ENCODE measurements at regions not wholly inside any gene's neighbourhood (a gene's known extent, or its start where the extent isn't known, plus 50 kb on each side); places are given as distances from the start of the nearest gene placed in this dataset.
"Not testable (repeated sequence)": the region's sequence is repeated elsewhere in the genome, so short reads cannot be mapped to it uniquely, and the experiment has no call there.

GRCh38 chr6:141877275-141877983 is 255.3 kb upstream of the GJE1 start:
- no peak for DNase-seq (ENCODE audit: low read depth)

- DNase-seq (ENCODE audit: low read depth): peak; percentile 77
Measured at GRCh38 chr6:141874930-141875602, 257.7 kb upstream of the GJE1 start.

DNA sequence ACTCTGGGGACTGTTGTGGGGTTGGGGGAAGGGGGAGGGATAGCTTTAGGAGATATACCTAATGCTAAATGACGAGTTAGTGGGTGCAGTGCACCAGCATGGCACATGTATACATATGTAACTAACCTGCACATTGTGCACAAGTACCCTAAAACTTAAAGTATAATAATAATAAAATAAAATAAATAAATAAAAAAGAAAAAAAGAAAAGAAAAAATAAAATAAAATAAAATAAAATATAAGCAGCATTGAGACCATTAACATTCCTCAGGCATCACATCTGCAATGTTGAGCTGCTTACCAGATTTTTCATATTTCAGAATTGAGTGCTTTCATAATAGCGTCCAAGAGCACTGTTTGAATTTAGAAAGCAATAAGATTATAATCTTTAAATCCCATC is 263.2 kb upstream of the GJE1 start:
- DNase-seq (ENCODE audit: low read depth): not testable (repeated sequence)

DNA sequence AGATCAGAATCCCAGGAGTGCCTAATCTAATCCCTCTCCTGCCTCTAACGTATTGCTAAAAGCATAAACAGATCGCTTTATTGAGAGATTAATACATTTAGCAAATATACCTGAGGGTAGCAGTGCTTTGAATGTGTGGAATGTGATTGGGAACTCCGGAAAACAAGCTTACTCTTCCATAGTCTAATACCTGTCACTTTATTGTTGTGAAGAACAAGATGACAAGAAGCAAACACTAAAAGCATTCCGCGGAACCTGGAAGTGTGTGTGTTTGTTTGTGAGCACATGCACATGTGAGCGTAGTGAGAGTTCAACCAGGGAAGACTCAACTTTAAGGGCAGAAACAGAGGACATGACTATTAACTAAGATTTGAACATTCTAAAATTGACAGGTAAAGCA is 265.0 kb upstream of the GJE1 start:
- DNase-seq (ENCODE audit: low read depth): no peak

DNA sequence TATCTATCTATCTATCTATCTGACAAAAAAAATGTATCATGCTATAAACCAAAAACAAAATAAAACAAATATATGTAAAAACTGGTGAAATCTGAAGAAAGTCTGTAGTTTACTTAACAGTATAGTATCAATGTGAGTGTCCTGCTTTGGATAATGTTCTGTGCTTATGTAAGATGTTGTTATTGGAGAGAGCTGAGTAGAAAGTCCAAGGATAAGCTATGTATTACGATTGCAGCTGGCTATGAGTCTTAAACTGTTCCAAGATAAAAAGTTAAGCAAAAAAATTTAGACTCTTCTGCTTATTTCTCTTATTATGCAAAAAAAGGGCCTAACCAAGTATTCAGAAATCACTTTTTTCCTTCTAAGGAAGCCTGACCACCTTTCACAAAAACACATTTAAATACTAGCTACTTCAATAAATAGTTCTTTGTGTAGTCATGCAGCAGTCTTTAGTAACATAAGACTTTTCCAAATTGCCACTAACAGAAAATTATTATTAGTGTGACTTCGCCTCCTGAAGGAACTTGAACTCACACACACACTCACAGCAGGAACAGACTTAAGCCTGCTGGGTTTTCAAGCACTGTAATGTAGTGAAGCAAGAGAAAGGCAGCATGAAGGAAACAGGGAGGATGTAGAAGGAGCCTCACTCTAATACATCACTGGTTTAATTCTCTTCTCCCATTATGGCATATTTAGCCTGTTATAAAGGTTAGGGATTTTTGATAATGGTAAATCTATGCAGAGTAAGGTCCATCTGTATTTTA is 265.8 kb upstream of the GJE1 start:
- DNase-seq (ENCODE audit: low read depth): no peak

DNA sequence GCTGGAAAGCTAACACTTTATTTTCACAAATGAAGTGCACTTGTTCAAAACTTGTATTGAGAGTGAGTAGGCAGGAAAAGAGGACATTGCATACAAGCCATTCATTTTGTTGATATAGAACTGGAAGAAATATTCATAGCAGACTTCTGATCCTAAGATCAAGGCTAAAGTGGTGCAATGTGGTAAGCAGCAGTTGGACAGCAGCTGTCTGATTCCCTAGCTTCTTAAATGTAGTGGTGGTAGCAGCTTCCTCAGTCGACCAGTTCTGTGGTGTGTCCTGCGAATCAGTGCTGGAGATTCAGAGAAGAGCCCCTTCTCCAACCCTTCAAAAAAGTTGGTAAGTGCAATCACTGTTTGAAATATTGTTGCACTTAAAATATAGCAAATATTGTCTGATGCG is 281.7 kb upstream of the GJE1 start:
- DNase-seq (ENCODE audit: low read depth): peak; percentile 15

DNA sequence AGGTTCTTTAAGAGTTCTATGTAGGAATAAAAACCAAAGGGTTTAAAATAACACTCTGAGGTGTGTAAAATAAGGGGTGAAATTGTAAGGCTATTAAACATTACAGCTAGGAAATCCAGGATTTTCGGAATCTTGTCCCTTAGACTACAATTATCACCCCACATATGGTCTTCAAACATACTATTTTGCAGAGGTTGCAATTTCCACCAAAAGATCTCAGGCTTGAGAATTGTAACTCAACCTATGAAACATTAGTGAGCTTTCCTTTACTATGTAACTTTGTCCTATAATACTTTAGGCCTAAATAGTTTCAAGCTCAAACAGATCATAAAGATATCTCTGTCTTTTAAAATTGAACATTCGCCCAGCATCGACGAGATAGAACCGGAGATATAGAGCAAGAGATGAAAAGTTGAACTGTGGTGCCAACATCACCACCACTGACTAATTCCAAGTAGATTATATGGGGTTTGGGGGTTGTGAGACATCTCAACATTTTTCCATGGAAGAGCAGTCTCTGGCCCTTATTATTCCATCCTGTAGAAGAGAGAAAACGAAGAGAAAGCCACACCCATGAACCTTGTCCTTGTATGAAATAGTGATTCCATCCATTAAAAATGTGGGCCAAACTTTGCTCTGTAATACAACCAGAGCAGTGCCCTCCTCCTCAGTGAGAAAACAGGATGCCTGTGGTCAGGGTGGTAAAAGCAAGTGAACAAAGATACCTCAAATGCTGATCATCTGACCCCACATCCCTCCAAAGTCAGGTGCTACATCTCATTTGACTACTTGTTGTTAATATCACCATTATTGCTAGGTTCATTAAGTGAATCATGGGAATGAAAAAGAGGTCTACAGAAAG is 284.5 kb upstream of the GJE1 start:
- peak; percentile 49 for DNase-seq (ENCODE audit: low read depth)

DNA sequence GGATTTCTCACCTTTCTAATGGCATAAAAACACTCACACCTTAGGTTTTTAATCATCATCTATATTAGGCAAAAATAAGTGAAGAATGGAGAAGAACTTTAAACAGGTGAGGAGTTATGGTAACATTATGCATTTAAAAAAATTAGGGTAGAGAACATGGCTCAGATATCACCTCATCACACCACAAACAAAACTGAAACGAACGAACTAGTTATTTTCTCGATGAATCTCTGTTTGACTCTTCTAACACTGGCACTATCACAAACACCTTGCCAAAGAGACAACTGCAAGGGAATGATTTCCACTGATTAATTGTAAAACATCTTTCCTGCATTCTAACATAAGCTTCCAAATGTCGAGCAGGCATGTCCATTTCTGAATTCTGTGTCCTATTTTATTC is 286.1 kb upstream of the GJE1 start:
- no peak for DNase-seq (ENCODE audit: low read depth)

- DNase-seq (ENCODE audit: low read depth): no peak
Measured at GRCh38 chr6:141843178-141843834, 289.4 kb upstream of the GJE1 start.

- no peak for DNase-seq (ENCODE audit: low read depth)
Measured at GRCh38 chr6:141833001-141833655, 299.6 kb upstream of the GJE1 start.

GRCh38 chr6:141830530-141830929 is 302.2 kb upstream of the GJE1 start:
- DNase-seq (ENCODE audit: low read depth): peak; percentile 33

DNA sequence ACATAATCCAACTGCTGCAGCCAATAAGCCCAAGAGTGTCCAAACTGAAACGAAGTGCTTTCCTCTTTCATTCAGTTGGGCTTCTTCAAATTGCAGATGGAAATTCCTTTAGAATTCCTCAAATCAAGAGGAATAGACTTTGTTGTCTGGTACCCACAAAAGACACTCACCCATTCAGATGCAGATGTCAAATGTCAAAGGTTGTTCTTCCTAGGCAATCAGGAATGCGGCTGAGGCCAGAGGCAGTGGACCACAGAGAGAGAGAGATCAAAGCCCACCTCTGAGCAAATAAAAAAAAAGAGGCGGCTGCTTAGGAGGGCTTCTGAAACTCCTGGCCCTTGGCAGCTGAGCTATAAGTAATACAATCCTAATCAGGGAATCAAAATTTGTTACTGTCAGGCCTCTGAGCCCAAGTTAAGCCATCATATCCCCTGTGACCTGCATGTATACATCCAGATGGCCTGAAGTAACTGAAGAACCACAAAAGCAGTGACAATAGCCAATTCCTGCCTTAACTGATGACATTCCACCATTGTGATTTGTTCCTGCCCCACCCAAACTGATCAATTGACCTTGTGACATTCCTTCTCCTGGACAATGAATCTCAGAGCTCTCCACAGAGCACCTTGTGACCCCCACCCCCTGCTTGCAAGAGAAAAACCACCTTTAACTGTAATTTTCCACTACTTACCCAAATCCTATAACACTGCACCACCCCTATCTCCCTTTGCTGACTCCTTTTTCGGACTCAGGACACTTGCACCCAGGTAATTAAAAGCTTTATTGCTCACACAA is 303.0 kb upstream of the GJE1 start:
- no peak for DNase-seq (ENCODE audit: low read depth)

GRCh38 chr6:141824350-141824749 is 308.4 kb upstream of the GJE1 start:
- DNase-seq (ENCODE audit: low read depth): peak; percentile 36

DNA sequence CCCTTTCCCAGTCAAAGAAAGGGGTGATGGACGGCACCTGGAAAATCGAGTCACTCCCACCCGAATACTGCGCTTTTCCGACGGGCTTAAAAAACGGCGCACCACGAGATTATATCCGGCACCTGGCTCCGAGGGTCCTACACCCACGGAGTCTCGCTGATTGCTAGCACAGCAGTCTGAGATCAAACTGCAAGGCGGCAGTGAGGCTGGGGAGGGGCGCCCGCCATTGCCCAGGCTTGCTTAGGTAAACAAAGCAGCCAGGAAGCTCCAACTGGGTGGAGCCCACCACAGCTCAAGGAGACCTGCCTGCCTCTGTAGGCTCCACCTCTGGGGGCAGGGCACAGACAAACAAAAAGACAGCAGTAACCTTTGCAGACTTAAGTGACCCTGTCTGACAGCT is 317.7 kb upstream of the GJE1 start:
- not testable (repeated sequence) for DNase-seq (ENCODE audit: low read depth)

- DNase-seq (ENCODE audit: low read depth): no peak
Measured at GRCh38 chr6:141809901-141810300, 322.8 kb upstream of the GJE1 start.

- DNase-seq (ENCODE audit: low read depth): no peak
Measured at GRCh38 chr6:141808662-141809061, 324.1 kb upstream of the GJE1 start.

- not testable (repeated sequence) for DNase-seq (ENCODE audit: low read depth)
Measured at GRCh38 chr6:141800973-141801372, 331.8 kb upstream of the GJE1 start.

DNA sequence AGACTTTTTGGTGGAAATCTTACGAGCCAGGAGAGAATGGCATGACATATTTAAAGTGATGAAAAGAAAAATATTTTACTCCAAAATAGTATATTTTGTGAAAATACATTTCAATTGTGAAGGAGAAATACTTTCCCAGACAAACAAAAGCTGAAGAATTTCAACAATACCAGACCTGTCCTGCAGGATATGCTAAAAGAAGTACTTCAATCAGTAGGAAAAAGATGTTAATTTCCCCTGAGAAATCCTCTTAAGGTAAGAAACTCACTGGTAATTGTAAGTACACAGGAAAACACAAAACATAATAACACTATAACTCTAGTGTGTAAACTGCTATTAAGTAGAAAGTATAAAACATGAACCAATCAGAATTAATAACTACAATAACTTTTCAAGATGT is 341.8 kb upstream of the GJE1 start:
- DNase-seq (ENCODE audit: low read depth): no peak

DNA sequence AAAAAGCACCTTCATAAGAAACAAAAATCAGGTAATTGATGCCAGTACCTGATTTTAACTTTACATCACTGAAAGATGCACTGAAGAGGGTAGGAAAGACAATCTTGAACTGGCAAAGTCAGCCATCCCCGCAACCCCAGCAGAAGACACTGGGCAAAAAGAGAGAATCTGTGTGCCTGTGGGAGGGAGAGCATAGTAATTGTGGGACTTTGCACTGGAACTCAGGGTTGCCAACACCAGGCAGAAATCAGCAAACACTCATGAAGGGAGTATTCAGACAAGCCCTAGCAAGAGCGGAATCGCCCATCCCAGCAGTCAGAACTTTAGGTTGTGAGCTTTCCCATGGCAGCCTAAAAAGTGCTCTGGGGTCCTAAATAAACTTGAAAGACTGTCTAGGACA is 344.6 kb upstream of the GJE1 start:
- no peak for DNase-seq (ENCODE audit: low read depth)

GRCh38 chr6:141783585-141783984 is 349.1 kb upstream of the GJE1 start:
- DNase-seq (ENCODE audit: low read depth): no peak
